ENCODE measurements at regions not wholly inside any gene's neighbourhood (a gene's known extent, or its start where the extent isn't known, plus 50 kb on each side); places are given as distances from the start of the nearest gene placed in this dataset.

GRCh38 chr4:74667438-74667837 is 126.9 kb downstream of the BTC start:
- no peak overlapping the region for H3K27ac ChIP-seq
- no peaks in the 10 kb centered on the region for H3K4me1 ChIP-seq
- no peak overlapping the region for H3K4me3 ChIP-seq
- no peaks in the 10 kb centered on the region for H3K36me3 ChIP-seq
- ATAC-seq (no peak), DNase-seq (no peak)
- peaks cover 0 to 8% (median 0%) of the 10 kb centered on the region in 9 donors for H3K27me3 ChIP-seq
- intact Hi-C loops (cut with DNase I), result no loop called here
- no peak for TF ChIP-seq POLR2A (IDR thresholded peaks at IDR 0.05)
- no peak for TF ChIP-seq CTCF (IDR thresholded peaks at IDR 0.05)
- H3K9me3 ChIP-seq, result no peaks in the 10 kb centered on the region

- Histone ChIP-seq H3K27ac (no peak overlapping the region), H3K4me3 (no peak overlapping the region), H3K36me3 (no peaks in the 10 kb centered on the region), H3K4me1 (no peaks in the 10 kb centered on the region), H3K27me3 (peaks cover 0 to 8% (median 0%) of the 10 kb centered on the region in 9 donors), H3K9me3 (no peaks in the 10 kb centered on the region)
- DNase-seq (no peak), ATAC-seq (no peak)
- TF ChIP-seq POLR2A (IDR thresholded peaks at IDR 0.05) (no peak), CTCF (IDR thresholded peaks at IDR 0.05) (no peak)
- intact Hi-C loops (cut with DNase I), result no loop called here
These were observed 126.4 kb downstream of the BTC start for GRCh38 chr4:74667944-74668343.

GRCh38 chr4:74669702-74670101 is 124.6 kb downstream of the BTC start:
- no peak for DNase-seq
- H3K9me3 ChIP-seq, result no peaks in the 10 kb centered on the region
- no peak for ATAC-seq
- H3K27ac ChIP-seq, result no peak overlapping the region
- TF ChIP-seq CTCF (IDR thresholded peaks at IDR 0.05) (no peak), POLR2A (IDR thresholded peaks at IDR 0.05) (no peak)
- no peaks in the 10 kb centered on the region for H3K4me1 ChIP-seq
- H3K4me3 ChIP-seq, result no peak overlapping the region
- WGBS, 4 donors, result 86 to 96% (median 88%) methylated on average over 3 of the region's 3 CpGs
- intact Hi-C loops (cut with DNase I), result loop anchor here in 6 of 10 donors (5.0 to 10.0 kb wide), 7 partner anchors 125 to 482 kb away; no protein-coding TSS in a partner anchor
- peaks cover 0 to 8% (median 0%) of the 10 kb centered on the region in 9 donors for H3K27me3 ChIP-seq
- no peaks in the 10 kb centered on the region for H3K36me3 ChIP-seq

DNA sequence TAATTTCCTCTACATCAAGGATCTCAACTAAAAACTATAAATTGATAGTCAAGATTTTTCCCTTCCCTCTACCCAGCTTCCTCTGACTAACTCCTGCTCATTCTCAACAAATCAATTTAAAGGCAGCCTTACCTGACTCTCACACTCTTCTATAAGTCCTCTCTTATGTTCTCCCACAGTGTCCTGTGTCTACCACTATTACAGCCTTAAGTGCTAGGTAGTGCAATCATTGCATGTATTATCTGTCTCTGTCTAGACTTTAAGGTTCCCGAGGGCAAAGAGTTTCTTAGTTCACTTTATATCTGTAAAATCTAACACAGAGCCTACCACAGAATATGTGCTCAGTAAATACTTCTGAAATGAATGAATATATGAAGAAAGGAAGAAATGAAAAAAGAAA is 123.7 kb downstream of the BTC start:
- no peak for TF ChIP-seq CTCF (IDR thresholded peaks at IDR 0.05)
- no peak for TF ChIP-seq POLR2A (IDR thresholded peaks at IDR 0.05)
- H3K9me3 ChIP-seq, result no peaks in the 10 kb centered on the region
- peaks cover 0 to 8% (median 0%) of the 10 kb centered on the region in 9 donors for H3K27me3 ChIP-seq
- H3K4me1 ChIP-seq, result no peaks in the 10 kb centered on the region
- intact Hi-C loops (cut with DNase I), result loop anchor here in 6 of 10 donors (5.0 to 10.0 kb wide), 7 partner anchors 126 to 483 kb away; no protein-coding TSS in a partner anchor
- no peak for ATAC-seq
- H3K27ac ChIP-seq, result no peak overlapping the region
- 84 to 93% (median 91%) methylated on average over 1 of the region's 1 CpG for WGBS, 4 donors
- H3K36me3 ChIP-seq, result no peaks in the 10 kb centered on the region
- no peak overlapping the region for H3K4me3 ChIP-seq
- DNase-seq, result no peak

Data from heart left ventricle (tissue), 16 donors.